A673 (cell line): ENCODE measurements at regions not wholly inside any gene's neighbourhood (a gene's known extent, or its start where the extent isn't known, plus 50 kb on each side); places are given as distances from the start of the nearest gene placed in this dataset.

Source experiments
- CTCF ChIP-seq: fragments of 300-800, 200-600 bp; sonication (generic); conservative IDR thresholded peaks from 2 replicates; pipeline ENCODE4 v1.5.1; 2017; ENCODE audit warnings: low read depth, mild to moderate bottlenecking, antibody characterized with exemption, low read length, moderate library complexity, mixed read lengths
- EZH2 ChIP-seq: fragments of 200-600 bp; sonication (generic); IDR thresholded peaks from 2 replicates; pipeline ENCODE4 v1.6.1; 2017; ENCODE audit warnings: borderline replicate concordance, low read depth, mild to moderate bottlenecking, mixed read lengths, antibody characterized with exemption, low read length; ENCODE audit not compliant: poor library complexity, severe bottlenecking

GRCh38 chr13:87344176-87344575, 327.0 kb upstream of the SLITRK5 start:
- no peak for TF ChIP-seq CTCF
- TF ChIP-seq EZH2 = no peak
